Tibial artery (tissue), 4 donors: ENCODE measurements at regions not wholly inside any gene's neighbourhood (a gene's known extent, or its start where the extent isn't known, plus 50 kb on each side); places are given as distances from the start of the nearest gene placed in this dataset.

Experiments used
- DNase-seq, 2 donors: peaks; one replicate each; pipeline ENCODE4 v3.0.0-alpha.2; 2019
- H3K27ac ChIP-seq, 2 donors: fragments of 200-600 bp; sonication (generic) in 1 of 2; 1 replicate in 1 of 2; 2 replicates in 1 of 2; pipeline ENCODE4 v1.5.1; 2018 to 2019; ENCODE audit warnings: mild to moderate bottlenecking in 1 of 2
- H3K27me3 ChIP-seq, 2 donors: fragments of 200-600 bp; sonication (generic) in 1 of 2; one replicate each; pipeline versions ENCODE4 v1.5.1 to v1.6.0; 2016 to 2019
- H3K36me3 ChIP-seq, 3 donors: fragments of 200-600 bp; sonication (generic) in 2 of 3; one replicate each; pipeline ENCODE4 v1.5.1; 2016 to 2019; ENCODE audit warnings: mild to moderate bottlenecking in 2 of 3
- H3K4me1 ChIP-seq, 4 donors: fragments of 200-600 bp; sonication (generic) in 2 of 4; 1 replicate in 3 of 4; 2 replicates in 1 of 4; pipeline ENCODE4 v1.5.1; 2016 to 2019
- H3K4me3 ChIP-seq, 2 donors: fragments of 200-600 bp; sonication (generic) in 1 of 2; 1 replicate in 1 of 2; 2 replicates in 1 of 2; pipeline ENCODE4 v1.5.1; 2018 to 2019; ENCODE audit warnings: mild to moderate bottlenecking in 2 of 2
- H3K9me3 ChIP-seq, 3 donors: fragments of 200-600 bp; sonication (generic) in 1 of 3; one replicate each; pipeline ENCODE4 v1.5.1; 2016 to 2019
- intact Hi-C: fragments of 100-400 bp; cut with DNase I; formaldehyde crosslinking; loops from one replicate; pipeline ENCODE4 v1.15.0; 2023; ENCODE audit warnings: low total_unique reads
- TF ChIP-seq, protein P1 (sequence below), 2 experiments: fragments of 200-600 bp in 1 of 2; fragments of 450-650 bp in 1 of 2; IDR thresholded peaks; one replicate each; pipeline ENCODE4 v1.5.1; 2017 to 2019; ENCODE audit warnings: antibody characterized with exemption in 2 of 2, mild to moderate bottlenecking in 1 of 2, moderate library complexity in 1 of 2

DNA sequence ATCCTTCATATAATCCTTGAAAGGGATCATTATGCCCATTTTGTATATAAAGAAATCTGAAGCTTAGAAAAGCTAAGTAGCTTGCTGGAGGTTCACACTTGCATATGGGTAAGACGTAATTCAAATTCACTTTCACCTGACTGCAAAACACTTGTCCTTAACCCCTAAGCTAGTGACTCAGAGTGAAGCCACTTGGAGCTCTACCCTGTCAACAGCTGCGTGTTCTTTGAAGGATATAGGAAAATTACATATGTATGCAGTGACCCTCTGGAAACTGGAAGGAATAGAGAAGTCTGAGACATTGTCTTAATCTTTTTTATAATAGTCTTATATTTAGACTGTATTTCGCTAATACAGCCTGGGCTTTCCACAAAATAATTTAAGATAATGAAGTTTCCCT is 80.0 kb upstream of the STK32A start:
- no peaks in the 10 kb centered on the region for H3K4me1 ChIP-seq
- TF ChIP-seq, protein P1, sequence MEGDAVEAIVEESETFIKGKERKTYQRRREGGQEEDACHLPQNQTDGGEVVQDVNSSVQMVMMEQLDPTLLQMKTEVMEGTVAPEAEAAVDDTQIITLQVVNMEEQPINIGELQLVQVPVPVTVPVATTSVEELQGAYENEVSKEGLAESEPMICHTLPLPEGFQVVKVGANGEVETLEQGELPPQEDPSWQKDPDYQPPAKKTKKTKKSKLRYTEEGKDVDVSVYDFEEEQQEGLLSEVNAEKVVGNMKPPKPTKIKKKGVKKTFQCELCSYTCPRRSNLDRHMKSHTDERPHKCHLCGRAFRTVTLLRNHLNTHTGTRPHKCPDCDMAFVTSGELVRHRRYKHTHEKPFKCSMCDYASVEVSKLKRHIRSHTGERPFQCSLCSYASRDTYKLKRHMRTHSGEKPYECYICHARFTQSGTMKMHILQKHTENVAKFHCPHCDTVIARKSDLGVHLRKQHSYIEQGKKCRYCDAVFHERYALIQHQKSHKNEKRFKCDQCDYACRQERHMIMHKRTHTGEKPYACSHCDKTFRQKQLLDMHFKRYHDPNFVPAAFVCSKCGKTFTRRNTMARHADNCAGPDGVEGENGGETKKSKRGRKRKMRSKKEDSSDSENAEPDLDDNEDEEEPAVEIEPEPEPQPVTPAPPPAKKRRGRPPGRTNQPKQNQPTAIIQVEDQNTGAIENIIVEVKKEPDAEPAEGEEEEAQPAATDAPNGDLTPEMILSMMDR (IDR thresholded peaks at IDR 0.05), result no peak
- intact Hi-C loops, result no loop called here
- H3K9me3 ChIP-seq, result no peaks in the 10 kb centered on the region
- no peak overlapping the region for H3K4me3 ChIP-seq
- DNase-seq, result no peak
- no peaks in the 10 kb centered on the region for H3K36me3 ChIP-seq
- no peaks in the 10 kb centered on the region for H3K27me3 ChIP-seq
- H3K27ac ChIP-seq, result no peak overlapping the region

DNA sequence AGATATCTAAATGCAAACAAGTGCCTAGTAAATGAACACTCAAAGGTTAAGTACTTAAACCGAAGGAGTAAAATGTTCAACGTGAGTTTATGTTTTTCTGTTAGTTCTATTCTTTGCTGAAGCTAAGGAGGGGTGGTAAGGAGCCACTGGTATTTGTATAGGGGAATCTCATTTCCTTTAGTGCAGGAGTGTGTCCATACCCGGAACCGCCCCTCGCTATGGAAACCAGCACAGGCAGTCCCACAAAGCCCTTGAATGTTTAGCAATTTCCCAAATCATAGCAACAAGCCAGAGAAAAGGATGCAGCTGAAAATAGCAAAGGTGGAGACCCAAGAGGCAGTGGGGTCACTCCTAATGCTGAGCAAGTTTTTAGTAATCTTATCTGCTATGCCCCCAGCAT is 78.8 kb upstream of the STK32A start:
- TF ChIP-seq, protein P1 (IDR thresholded peaks at IDR 0.05), result no peak
- no peaks in the 10 kb centered on the region for H3K9me3 ChIP-seq
- H3K27me3 ChIP-seq, result no peaks in the 10 kb centered on the region
- no peaks in the 10 kb centered on the region for H3K36me3 ChIP-seq
- H3K4me3 ChIP-seq, result no peak overlapping the region
- H3K4me1 ChIP-seq, result peaks cover 0 to 3% (median 0%) of the 10 kb centered on the region in 4 donors
- no peak overlapping the region for H3K27ac ChIP-seq
- DNase-seq, result no peak
- intact Hi-C loops, result no loop called here

DNA sequence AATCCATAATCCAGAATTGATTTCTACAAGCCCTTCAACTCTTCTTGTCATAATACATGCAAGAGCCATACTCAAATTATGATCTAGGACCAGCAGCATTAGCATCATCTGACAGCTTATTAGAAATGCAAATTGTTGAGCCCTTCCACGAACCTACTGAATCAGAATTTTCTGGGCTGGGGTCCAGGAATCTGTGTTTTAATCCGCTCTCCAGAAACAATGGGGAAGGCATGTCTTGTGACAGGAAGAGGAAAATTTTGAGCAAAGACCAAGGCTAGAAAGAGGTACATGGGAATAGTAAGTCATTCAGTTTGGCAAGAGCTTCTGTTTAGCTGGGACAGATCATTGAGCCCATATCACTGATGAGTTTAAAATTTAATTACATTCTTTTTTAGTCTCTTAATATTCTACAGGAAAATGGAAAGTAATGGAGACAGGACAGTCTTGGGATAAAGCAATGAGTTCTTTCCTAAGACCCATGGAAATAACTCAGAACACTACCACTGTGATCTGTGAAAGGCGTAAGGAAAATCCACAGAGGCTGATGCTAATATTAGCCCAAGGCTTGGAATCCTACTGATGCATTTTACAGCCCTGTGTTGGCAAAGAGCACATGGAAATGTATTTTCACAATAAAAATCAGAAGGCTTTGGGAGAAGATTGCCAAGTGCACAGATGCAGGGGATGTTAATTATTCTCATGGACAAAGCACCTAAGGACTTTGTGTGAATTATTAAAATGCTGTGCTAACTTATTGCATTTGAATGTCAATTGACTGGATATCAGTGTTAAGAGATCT is 73.7 kb upstream of the STK32A start:
- no peak for DNase-seq
- Histone ChIP-seq H3K27ac (no peak overlapping the region), H3K4me3 (no peak overlapping the region), H3K36me3 (no peaks in the 10 kb centered on the region), H3K27me3 (no peaks in the 10 kb centered on the region), H3K9me3 (no peaks in the 10 kb centered on the region), H3K4me1 (peaks cover 0 to 7% (median 0%) of the 10 kb centered on the region in 4 donors)
- intact Hi-C loops, result no loop called here
- TF ChIP-seq, protein P1 (IDR thresholded peaks at IDR 0.05), result no peak

DNA sequence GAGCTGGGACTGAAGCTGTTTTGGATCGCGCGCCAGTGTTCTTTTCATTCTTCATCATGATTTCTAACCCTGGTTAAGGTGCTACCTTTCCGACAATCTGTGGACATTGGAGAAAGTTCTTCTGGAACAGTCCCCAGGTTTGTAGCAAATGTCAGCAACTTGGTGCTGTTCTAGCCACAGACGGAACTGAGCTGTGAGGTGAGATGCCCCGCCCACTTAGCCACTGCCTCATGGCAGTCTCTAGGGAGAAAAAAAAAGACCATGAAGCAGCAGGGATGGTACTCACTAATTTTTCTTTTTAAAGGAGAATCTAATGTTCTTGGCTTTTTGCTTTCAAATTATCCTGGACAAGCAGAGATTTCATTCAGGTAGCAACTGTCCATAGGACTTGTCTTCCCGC is 72.1 kb upstream of the STK32A start:
- Histone ChIP-seq H3K27me3 (no peaks in the 10 kb centered on the region), H3K36me3 (no peaks in the 10 kb centered on the region), H3K4me1 (peaks cover 0 to 7% (median 0%) of the 10 kb centered on the region in 4 donors), H3K9me3 (no peaks in the 10 kb centered on the region), H3K4me3 (no peak overlapping the region), H3K27ac (no peak overlapping the region)
- TF ChIP-seq, protein P1 (IDR thresholded peaks at IDR 0.05), result no peak
- DNase-seq, result no peak
- intact Hi-C loops, result no loop called here

DNA sequence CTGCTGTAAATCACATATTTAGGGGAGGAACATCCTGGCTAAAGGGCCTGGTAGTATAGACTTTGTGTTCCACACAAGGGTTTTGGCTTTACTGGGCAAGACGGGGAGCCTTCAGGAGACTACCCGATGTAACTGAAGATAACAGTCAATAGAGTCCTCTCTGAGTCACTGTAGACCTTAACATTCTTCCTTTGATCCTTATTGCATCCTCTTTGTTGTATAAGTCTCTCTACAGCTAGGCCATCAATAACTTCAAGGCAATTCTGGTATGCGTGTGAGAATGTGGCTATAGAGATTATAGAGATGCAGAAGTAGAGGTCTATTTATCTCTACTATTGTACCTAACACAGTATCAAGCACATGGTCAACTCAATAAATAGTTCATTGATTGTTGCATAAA is 67.3 kb upstream of the STK32A start:
- DNase-seq, result no peak
- H3K27me3 ChIP-seq, result no peaks in the 10 kb centered on the region
- H3K9me3 ChIP-seq, result no peaks in the 10 kb centered on the region
- H3K36me3 ChIP-seq, result no peaks in the 10 kb centered on the region
- intact Hi-C loops, result no loop called here
- H3K4me3 ChIP-seq, result no peak overlapping the region
- TF ChIP-seq, protein P1 (IDR thresholded peaks at IDR 0.05), result no peak
- no peaks in the 10 kb centered on the region for H3K4me1 ChIP-seq
- no peak overlapping the region for H3K27ac ChIP-seq
